Activated CD8-positive, alpha-beta memory T cell treated with anti-CD3 and anti-CD28 coated beads, Interleukin-2, amount 50 U/mL, for 1 hour (primary cell): ENCODE measurements at regions not wholly inside any gene's neighbourhood (a gene's known extent, or its start where the extent isn't known, plus 50 kb on each side); places are given as distances from the start of the nearest gene placed in this dataset.

Source experiments
- DNase-seq: peaks from one replicate; pipeline ENCODE4 v3.0.0-alpha.2; 2020; ENCODE audit errors: extremely low read depth

DNA sequence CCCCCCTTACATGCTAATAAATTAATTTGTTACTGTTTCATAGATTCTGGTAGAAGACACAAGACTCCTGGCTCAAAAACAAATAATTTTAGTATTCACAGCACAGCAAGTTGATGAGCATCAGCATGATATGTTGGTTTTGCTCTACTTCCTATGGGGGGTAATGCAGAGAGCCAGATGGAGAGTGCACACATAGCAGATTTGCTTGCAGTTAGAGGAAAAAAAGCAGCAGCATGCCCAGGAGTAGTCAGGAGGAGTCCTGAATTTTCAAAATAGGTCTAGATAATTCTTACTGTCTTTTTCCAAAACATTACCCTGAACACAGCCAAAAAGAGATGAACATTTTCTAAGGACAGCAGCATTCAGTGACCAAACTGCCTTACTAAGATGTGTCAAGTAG lies 261.3 kb downstream of the COX7C start:
- no peak for DNase-seq

DNA sequence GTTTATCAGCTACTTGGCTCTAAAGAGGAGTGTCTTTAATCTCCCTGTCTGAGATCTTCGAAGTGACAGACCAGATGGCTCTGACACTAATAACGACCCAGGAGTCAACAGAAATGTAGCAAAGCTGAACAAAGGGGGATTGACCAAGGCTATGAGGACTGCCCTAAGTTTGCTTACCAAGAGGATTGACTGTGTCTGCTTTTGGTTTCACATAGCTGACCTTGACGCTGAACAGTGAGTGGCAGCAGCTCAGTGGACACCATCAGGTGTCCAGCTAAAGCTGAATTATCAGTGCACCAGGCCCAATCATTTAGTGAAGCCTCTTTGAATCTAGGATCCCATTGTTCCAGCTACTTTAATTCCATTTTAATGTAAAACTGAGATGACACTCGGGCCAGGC lies 262.6 kb downstream of the COX7C start:
- no peak for DNase-seq

DNA sequence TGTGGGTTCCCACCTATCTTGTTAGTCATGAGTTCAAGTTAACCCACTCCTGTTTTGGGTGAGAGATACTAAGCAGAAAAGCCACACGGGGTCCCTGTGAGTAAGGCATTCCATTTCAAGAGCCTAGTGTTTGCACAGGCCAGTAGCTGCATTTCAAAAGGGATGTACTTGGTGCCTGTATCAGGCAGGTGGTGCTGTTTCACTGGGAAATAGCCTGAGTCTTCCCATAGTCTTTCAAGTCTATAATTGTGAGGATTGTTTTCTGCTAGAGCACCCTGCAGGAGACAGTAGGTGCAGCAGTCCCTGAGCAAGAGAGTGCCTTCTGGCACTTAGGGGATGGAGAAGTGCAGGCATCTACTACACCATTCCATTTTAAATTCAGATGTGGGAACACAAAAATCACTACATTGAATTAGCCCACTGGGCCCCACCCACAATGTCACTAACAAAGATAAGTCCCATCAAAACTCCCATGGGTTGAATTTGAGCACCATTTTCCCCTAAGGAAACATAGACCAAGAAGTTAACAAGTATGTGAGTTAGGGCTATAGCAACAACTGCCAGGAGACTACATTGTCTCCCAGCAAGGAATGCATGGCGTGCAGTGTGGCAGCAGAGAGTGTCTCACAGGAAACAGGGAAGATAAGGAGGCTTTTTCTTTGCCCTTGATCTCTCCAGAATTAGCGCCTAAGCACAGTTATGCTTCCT lies 263.2 kb downstream of the COX7C start:
- DNase-seq: no peak

DNA sequence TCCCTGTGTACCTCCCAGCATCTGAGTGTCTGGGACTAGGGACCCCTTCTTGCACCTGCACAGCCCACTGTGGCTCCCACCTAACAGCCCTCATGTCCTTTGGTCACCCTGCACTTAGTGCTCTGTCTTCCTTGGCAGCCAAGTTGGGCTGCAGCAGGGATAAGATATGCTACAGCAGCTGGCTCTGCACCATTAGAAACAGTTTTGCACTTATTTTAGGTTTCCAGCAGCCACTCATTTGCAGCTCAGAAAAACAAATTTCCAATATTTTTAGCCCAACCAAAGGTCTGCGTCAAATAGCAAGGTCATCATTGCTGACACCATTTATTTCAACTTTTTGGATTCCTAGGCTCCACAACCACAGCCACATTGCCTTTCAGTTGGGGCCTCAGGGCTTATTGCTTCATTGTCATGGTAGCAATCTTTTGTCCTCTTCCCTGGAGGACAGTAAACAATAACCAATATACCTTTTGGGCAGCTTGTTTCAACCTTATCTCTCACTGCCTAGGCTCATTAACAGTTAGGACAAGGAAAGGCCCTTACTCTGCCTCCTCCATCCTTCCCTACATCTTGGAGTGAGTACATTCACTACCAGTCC lies 263.9 kb downstream of the COX7C start:
- no peak for DNase-seq

DNA sequence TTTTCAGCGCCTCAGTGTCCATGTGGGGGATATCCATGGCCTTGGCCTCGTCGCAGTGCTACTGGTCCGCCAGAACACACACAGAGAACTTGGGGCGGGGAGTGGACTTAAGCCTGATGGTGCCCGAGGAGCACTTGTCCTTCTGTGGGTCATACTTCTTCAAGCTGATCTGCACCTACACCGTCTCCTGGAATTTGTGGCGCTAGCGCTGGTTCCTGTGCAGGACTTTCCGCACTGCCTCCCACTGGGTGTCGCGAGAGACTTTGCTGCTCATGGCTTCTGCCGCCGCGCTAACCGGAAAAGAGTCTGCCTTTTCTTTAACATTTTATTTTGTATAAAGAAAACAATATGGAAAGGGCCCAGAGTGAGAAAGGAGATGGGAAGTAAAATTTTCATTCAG lies 266.9 kb downstream of the COX7C start:
- no peak for DNase-seq

DNA sequence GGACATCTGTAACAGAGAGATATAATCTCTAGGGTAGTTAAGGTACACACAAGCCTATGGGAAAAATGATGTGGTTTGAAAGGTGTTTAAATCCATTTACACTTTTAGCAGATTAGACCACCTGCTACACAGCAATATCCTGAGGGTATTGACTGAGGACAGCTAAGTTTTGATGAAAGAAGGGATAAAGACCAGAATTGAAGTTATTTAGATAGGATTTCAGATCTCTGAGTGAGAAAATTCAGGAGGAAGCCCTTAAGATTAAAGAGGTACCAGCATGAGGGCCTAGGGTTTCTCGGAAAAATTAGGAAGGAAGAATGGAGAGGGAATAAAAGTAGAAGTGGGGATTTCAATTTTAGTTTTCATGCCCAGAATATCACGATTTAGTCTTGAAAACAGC lies 267.3 kb downstream of the COX7C start:
- no peak for DNase-seq

DNA sequence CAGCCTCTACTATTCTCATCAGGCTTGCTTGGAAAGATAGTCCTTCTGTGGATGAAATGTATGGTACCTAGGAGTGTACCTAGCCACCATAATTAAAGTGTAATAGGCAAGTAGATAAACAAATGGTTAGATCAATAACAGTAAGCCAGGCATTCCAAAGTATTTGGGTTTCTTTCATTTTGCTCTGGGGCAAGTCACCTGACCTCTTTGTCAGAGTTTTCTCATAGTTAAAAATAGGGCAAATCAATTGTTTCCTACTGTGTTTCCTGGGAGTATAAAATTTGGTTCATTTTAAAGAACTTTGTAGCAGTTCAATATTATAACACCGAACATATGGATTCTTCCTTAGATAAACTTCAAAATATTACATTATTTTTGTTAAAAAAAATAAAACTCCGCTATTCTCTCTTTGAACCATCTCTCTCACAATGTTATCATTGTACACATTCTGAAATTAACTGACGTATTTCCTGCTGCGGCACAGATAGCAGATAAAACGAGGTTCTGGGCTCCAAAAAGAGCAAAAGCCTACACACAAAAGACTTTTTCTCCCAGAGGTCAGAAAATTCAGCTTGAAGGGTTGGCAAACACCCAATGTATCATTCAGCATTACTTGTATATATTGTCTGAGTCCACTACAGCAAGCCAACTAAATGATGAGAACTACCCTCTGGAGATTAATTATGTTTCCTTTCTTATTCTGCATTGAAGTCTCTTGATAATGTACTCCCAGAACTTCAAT lies 267.9 kb downstream of the COX7C start:
- DNase-seq: no peak

DNA sequence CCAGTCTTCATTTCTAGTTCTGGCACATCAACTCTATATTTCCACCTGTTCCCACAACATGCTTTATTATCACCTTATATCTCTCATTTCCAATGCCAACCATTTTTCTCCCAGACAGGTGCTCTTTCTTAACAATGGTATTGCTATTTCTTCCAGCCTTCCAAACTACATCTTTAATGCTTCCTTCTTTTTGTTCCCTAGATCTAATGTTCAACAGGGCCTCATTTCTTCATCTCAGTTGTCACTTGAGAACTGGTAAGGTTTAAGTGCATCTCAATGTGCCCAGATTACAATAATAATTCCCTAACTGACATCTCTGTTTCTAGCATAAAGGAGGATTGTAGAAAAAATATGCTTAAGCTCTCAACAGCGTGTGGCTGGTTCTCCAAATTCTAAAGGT lies 272.6 kb downstream of the COX7C start:
- DNase-seq: no peak

DNA sequence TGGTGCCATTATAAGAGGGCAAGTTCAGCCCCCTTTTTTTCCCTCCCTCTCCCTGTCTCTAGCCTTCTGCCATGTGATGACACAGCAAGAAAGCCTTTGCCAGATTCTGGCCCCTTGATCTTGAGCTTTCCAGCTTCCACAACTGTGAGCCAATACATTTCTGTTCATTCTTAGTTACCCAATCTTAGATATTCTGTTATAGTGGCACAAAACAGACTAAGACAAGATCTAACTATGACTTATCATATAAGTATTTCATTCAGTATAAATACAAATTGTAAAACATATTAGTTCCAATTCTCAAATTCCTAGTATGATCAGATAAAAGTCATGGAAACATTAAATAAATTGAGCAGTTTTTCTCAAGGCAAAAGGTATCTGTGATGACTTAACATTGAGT lies 276.3 kb downstream of the COX7C start:
- no peak for DNase-seq

DNA sequence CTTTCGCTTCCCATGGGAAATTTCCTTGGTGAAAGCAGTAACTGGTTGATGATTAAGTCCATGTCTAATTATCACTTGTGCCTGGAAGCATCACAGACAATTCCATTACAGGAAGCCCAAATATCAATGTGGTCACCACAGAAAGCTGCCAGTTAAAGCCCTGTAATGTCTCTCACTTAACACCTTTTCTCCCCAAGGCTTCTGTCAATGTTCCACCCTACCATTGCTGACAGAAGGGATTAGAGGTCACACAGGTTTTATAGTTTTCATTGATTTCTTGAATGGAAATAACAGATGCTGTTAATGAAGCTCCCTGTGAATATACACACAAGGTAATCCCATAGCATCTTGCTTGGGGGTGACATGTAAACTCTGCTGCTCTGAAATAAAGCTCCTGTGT lies 279.2 kb downstream of the COX7C start:
- no peak for DNase-seq

DNA sequence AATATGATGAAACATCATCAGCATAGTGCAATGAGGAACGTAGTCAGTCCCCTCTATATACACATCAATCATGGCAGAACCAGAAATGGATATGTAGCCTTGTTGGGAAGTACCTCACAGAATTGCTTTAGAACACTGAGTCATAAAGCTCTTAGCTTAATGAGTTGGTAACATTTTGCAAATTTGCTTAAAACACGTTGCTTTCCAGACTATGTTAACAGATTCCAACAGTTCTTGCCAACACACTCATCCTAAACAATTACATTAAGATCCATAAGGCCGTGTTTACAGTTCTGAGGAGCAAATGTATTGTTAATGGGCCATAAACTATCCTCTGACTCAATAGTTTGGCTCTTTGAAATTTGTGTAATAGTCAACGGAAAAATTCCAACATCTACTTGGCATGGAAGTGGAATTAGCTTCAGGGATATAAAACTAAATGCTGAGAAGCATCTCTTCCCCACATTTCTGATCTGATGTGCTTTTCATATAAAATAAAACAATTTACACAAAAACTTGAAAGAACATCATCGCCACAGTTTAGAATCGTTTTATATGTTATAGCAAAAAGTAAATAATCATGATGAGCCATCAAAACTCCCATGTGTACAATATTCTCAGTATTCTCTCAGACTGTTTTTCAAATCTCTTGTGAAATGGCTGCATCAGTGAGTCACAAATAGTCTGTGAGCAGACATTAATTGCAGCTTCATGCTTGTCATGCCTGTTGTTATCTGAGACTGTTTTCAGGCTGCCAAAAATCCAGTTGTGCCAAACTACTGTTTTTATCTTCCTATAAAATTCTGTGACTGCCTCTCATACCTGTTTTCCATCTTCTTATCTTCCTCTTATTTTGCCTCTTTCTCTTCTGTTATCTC lies 291.9 kb downstream of the COX7C start:
- DNase-seq: no peak

DNA sequence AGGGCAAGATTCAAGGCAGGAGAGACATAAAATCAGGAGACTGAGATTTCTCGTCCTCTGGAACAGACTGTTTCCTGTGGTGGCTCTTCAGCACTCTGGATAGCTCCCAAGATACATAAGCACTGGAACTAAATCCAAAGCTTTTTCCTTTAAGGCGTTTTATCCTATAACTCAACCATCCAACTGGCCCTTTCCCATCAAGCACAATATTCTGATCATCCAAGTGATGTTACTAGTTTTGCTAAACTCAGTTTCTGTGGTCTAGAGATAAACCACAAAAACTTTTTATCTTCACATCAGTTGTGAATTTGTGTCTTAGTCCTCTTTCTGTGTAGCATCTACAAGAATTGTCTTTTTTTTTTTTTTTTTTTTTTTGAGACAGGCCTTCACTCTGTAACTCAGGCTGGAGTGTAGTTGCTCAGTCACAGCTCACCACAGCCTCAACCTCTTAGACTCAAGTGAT lies 299.4 kb downstream of the COX7C start:
- no peak for DNase-seq

DNA sequence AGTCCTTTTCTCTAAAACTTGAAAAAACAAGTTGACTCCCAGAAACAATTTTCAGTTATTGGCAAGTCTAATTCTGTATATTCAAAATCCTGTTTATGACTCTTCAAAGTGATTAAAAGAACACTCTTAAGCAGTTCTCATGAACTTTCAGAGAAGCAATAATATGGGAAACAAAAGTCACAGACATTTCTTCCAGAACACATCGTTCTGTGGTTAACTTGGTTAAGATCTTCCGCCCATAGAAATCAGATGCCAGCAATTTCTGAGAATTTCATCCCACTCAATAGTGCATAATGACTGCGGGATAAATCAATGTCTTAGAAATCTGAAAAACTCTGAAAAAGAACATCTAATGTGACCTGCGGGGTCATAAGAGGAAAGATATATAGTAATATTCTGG lies 300.5 kb downstream of the COX7C start:
- DNase-seq: no peak

DNA sequence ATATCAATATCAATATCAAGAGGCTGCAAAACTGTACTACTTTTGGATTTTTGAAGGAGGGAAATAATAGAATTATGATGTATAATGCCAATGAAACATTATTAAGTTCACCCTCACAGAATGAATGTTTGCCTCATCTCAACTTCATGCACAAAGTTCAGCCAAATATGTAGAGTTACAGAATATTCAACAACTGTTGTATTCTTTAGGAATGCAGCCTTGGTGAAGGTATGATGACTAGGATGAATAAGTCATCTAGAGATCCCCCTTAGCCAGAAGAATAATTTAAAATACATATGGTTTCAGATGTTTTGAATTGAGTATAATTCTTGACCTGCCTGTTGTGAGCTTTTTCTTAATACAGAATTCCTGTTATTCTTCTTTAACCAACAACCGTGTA lies 308.3 kb downstream of the COX7C start:
- DNase-seq: no peak

DNA sequence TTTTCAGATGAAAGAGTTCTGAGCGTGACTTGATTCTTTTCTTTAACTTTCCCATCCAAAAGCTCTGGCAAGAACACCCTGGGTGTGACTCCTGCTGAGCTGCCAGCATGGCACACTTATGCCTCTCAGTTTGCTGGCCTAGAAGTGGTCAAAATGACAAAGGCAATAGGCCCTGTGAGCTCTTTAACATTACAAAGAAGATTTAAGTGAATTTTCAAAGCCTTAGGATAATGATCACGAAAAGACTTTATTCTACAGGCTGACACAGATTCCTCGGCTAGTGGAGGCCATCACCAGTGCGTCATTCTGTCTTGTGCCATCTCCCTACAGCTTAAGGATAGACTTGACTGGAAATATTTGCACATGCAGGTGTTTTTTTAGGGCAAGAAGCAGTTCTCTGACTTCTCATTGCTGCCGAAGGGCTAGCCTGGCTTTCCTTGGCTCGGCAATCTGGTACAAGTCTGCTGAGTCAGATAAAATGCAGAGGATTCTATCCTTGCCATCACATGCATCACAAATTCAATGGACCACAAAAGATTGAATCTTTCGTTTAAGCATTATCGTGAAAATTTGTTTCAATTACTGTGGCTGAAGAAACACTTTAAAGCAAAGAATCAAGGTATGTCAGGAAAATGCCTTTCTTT lies 311.5 kb downstream of the COX7C start:
- no peak for DNase-seq

DNA sequence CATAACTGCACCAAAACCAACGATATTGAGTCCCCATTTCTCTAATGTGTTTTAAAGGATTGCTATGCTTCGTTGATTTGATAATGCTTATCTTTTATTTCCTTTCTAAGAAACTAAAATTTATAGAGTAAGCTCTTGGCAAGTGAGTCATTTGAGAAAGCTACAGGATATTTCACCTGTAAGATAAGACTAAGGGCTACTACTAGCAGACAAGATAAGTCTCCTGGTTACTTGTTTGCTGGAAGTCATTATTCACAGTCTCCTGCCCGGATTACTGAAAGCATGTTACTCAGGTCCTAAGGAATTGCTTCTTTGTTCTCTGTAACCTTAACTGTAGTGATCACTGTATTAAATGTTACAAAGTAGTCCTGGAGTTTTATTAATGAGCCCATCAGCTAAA lies 315.9 kb upstream of the RASA1 start:
- no peak for DNase-seq

DNA sequence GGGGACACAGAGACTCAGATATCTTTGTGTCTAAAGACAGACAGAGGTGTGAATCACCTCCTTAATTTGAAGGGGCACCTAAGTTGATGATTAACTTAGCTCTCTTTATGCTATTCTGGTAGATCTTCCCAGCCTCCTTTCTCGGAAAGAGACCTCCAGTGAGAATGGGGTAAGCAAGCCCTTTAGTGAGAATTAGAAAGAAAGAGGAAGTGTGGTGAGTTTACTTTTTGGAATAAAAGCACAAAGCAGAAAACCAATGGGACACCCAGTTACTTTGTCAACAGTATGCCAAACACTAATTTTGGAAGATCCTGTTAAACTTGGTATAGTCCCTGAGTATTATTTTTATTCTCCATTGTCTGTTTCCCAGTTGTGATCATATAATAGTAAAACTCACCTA lies 302.8 kb upstream of the RASA1 start:
- DNase-seq: no peak

DNA sequence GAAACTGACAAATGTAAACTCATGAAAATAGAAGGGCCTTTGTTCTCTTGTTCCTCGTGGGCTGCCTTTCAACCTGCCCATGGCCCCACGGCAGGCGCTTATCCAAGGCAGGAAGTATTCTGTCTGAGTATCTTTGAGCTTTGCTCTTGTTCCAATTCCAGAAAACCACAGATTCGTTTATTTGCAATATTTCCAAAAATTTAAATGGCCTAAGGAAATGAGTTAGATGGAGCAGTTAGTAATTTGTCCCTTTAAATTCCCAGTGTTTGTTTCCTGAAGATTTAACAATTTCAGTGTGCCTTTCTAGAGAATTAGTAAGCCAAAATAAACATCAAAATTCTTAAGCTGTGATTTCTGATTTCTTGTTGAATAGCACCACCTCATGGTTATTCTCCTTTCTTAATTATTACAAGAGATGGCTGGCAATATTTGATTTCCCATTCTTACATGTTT lies 299.4 kb upstream of the RASA1 start:
- DNase-seq: no peak

DNA sequence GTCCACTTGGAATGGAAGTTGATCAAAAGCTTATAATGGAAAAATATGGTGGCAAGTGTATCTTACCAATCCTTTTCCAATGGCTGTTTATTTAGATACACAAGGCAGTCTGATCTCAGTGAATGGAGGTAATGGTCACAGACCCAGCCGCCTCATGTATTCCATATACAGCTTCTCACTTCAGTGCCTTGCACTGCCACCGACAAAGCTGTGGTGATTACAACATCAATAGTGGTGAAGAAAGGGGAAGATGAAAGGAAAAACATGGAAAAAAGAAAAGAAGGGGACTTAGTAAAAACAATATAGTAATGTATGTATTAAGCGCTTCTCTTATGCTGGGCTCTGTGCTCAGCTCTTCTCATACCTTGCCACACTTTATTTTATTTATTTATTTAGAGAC lies 297.3 kb upstream of the RASA1 start:
- DNase-seq: no peak

DNA sequence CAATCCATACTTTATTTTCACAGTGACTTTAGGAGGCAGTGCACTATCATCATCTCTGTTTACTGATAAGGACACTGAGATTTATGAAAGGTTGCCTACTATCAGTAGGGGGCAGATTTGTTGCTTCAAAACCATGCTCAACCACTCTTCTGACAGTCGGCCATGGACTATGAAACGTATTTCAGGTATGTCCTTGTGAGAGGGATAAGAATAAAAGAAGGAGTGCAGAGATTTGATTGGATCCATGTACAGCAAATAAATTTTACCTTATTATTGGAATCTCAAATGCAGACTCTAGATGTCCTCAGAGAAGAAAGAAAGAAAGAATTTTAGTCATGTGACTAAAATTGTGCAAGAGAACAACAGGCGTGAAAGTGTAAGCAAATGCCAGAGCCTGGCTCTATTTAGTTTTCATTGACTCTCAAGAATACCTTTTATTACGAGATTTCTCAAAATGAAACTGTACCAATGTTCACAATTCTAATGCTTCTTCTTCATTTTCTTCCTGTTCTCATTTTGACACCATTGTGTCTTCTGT lies 296.6 kb upstream of the RASA1 start:
- DNase-seq: no peak

DNA sequence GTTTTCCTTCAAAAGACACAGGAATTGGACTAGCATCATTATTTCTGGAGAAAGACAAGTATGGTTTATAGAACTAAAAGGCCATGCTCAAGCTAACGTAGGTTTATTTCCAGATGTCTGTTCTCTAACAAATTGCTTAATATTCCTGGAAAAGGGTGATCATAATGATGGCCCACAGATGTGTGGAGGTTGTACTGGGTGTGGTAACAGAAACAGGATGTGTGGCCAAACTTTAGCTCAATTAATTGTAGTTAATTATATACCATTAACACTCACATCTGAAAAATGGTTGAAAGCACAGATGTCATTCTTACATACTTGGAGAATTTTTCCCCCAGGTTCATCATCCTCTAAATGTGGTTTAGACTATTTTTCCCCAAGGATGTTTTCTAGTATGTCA lies 292.7 kb upstream of the RASA1 start:
- DNase-seq: no peak
